GM12878 (cell line): ENCODE measurements at regions not wholly inside any gene's neighbourhood (a gene's known extent, or its start where the extent isn't known, plus 50 kb on each side); places are given as distances from the start of the nearest gene placed in this dataset.
A peak's percentile ranks its signal among the peaks of the same experiment; 100 is the strongest.

ENCODE experiments used
- CBFB ChIP-seq: IDR thresholded peaks from 2 replicates; pipeline ENCODE4 v1.6.1; 2016; ENCODE audit warnings: antibody characterized with exemption, low read depth
- CBX3 ChIP-seq: fragments of 200-600 bp; sonication (generic); IDR thresholded peaks from 2 replicates; pipeline ENCODE4 v1.6.1; 2016; ENCODE audit warnings: low read depth, borderline replicate concordance
- EED ChIP-seq: sonication (generic); IDR thresholded peaks from 2 replicates; pipeline ENCODE4 v1.6.1; 2016; ENCODE audit warnings: antibody characterized with exemption, low read depth
- FOXK2 ChIP-seq: fragments of 450-650 bp; IDR thresholded peaks from 2 replicates; pipeline ENCODE4 v1.6.1; 2017; ENCODE audit warnings: mild to moderate bottlenecking, moderate library complexity
- FOXM1 ChIP-seq: IDR thresholded peaks from 2 replicates; pipeline ENCODE4 v1.6.1; 2012; ENCODE audit warnings: low read depth, mild to moderate bottlenecking, inconsistent platforms, low read length, moderate library complexity
- GABPA ChIP-seq: IDR thresholded peaks from 2 replicates; pipeline ENCODE4 v1.6.1; 2014; ENCODE audit warnings: antibody characterized with exemption, low read depth, mild to moderate bottlenecking, inconsistent platforms
- MAX ChIP-seq: IDR thresholded peaks from 2 replicates; pipeline ENCODE4 v1.6.1; 2012; ENCODE audit warnings: low read depth, low read length, improper control_type of control experiment
- MEF2B ChIP-seq: fragments of 450-650 bp; IDR thresholded peaks from 2 replicates; pipeline ENCODE4 v1.6.1; 2018; ENCODE audit warnings: mild to moderate bottlenecking, moderate library complexity; ENCODE audit not compliant: partially characterized antibody, poor library complexity, severe bottlenecking
- PAX5 ChIP-seq: IDR thresholded peaks from 2 replicates; pipeline ENCODE4 v1.6.1; 2011; ENCODE audit warnings: low read depth, low read length, borderline replicate concordance
- POU2F2 ChIP-seq: IDR thresholded peaks from 3 replicates; pipeline ENCODE4 v1.6.1; 2011; ENCODE audit warnings: low read depth, mild to moderate bottlenecking, low read length, borderline replicate concordance
- RFX5 ChIP-seq: IDR thresholded peaks from 2 replicates; pipeline ENCODE4 v1.6.1; 2011; ENCODE audit warnings: low read depth, low read length, improper control_type of control experiment
- RUNX3 ChIP-seq: IDR thresholded peaks from 2 replicates; pipeline ENCODE4 v1.6.1; 2012; ENCODE audit warnings: low read length, inconsistent platforms
- SMAD5 ChIP-seq: IDR thresholded peaks from 2 replicates; pipeline ENCODE4 v1.6.1; 2016; ENCODE audit warnings: antibody characterized with exemption, low read depth
- TBL1XR1 ChIP-seq: IDR thresholded peaks from 2 replicates; pipeline ENCODE4 v1.6.1; 2012; ENCODE audit warnings: low read depth, low read length, improper control_type of control experiment
- ZNF207 ChIP-seq: fragments of 450-650 bp; IDR thresholded peaks from 2 replicates; pipeline ENCODE4 v1.6.1; 2014; ENCODE audit warnings: antibody characterized with exemption, mild to moderate bottlenecking, borderline replicate concordance
- ZNF217 ChIP-seq: fragments of 450-650 bp; IDR thresholded peaks from 2 replicates; pipeline ENCODE4 v1.6.1; 2017; ENCODE audit warnings: antibody characterized with exemption, mild to moderate bottlenecking
- ZNF24 ChIP-seq: fragments of 450-650 bp; IDR thresholded peaks from 2 replicates; pipeline ENCODE4 v1.6.1; 2017; ENCODE audit warnings: antibody characterized with exemption, mild to moderate bottlenecking
- TF ChIP-seq, protein P1 (sequence below): IDR thresholded peaks from 2 replicates; pipeline ENCODE4 v1.6.1; 2012; ENCODE audit warnings: improper control_type of control experiment, low read depth, low read length; ENCODE audit not compliant: insufficient replicate concordance
- TF ChIP-seq, protein P2 (sequence below): fragments of 450-650 bp; IDR thresholded peaks from 2 replicates; pipeline ENCODE4 v1.6.1; 2017; ENCODE audit warnings: borderline replicate concordance
- TF ChIP-seq, protein P3 (sequence below): fragments of 450-650 bp; IDR thresholded peaks from 2 replicates; pipeline ENCODE4 v1.6.1; 2014; ENCODE audit warnings: mild to moderate bottlenecking
- TF ChIP-seq, protein P4 (sequence below): IDR thresholded peaks from 2 replicates; pipeline ENCODE4 v1.6.1; 2011; ENCODE audit warnings: low read depth, low read length, improper control_type of control experiment, borderline replicate concordance

DNA sequence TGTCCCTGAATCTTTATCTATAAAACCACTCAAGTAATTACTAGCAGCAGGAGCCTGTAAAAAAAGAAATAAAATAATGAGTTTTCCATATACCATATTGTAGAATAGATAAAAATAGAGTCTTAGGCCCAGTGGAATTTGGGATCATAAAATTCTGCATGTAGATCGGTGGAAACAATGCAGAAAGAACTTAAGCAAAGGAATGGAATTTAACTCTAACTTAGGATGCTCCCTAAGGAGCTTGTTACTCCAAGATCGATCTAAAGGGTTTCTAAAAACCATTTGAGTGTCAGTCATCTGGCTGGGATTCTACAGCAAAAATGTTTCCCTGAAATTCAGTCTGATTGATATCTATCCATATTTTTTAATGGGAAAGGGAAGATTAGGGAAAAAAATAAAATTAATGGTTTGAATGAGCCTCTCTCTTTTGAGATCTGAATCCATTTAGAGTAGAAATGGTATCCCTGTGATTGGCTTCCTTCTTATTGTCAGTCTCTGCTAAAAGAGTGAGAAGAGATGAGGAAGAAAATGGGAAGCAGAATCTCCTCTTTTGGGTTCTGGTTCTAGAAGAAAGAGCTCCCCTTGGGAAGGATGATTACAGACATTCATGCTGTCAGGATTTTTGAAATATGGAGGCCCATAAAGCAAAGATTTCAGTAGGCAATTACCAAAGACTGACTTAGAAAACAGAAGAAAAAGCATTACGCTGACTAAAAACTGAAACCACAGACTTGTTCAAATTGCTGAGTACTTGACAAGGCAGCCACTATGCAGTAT lies 564.3 kb upstream of the MARCKS start (continued):
- TF ChIP-seq FOXM1 (no peak), ZNF24 (peak; percentile 55), EED (no peak), TBL1XR1 (no peak; the same call in 1 of the 2 replicates), GABPA (peak; percentile 33; the same call in 1 of the 2 replicates), RUNX3 (peak; percentile 93), CBFB (no peak; the same call in 1 of the 2 replicates), RFX5 (no peak), CBX3 (no peak), POU2F2 (no peak), FOXK2 (no peak), SMAD5 (no peak), MEF2B (no peak), ZNF207 (no peak), MAX (no peak), ZNF217 (peak; percentile 87; the same call in 1 of the 2 replicates), PAX5 (no peak)
- TF ChIP-seq, protein P1, sequence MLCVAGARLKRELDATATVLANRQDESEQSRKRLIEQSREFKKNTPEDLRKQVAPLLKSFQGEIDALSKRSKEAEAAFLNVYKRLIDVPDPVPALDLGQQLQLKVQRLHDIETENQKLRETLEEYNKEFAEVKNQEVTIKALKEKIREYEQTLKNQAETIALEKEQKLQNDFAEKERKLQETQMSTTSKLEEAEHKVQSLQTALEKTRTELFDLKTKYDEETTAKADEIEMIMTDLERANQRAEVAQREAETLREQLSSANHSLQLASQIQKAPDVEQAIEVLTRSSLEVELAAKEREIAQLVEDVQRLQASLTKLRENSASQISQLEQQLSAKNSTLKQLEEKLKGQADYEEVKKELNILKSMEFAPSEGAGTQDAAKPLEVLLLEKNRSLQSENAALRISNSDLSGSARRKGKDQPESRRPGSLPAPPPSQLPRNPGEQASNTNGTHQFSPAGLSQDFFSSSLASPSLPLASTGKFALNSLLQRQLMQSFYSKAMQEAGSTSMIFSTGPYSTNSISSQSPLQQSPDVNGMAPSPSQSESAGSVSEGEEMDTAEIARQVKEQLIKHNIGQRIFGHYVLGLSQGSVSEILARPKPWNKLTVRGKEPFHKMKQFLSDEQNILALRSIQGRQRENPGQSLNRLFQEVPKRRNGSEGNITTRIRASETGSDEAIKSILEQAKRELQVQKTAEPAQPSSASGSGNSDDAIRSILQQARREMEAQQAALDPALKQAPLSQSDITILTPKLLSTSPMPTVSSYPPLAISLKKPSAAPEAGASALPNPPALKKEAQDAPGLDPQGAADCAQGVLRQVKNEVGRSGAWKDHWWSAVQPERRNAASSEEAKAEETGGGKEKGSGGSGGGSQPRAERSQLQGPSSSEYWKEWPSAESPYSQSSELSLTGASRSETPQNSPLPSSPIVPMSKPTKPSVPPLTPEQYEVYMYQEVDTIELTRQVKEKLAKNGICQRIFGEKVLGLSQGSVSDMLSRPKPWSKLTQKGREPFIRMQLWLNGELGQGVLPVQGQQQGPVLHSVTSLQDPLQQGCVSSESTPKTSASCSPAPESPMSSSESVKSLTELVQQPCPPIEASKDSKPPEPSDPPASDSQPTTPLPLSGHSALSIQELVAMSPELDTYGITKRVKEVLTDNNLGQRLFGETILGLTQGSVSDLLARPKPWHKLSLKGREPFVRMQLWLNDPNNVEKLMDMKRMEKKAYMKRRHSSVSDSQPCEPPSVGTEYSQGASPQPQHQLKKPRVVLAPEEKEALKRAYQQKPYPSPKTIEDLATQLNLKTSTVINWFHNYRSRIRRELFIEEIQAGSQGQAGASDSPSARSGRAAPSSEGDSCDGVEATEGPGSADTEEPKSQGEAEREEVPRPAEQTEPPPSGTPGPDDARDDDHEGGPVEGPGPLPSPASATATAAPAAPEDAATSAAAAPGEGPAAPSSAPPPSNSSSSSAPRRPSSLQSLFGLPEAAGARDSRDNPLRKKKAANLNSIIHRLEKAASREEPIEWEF: peak; percentile 87
- TF ChIP-seq, protein P2, sequence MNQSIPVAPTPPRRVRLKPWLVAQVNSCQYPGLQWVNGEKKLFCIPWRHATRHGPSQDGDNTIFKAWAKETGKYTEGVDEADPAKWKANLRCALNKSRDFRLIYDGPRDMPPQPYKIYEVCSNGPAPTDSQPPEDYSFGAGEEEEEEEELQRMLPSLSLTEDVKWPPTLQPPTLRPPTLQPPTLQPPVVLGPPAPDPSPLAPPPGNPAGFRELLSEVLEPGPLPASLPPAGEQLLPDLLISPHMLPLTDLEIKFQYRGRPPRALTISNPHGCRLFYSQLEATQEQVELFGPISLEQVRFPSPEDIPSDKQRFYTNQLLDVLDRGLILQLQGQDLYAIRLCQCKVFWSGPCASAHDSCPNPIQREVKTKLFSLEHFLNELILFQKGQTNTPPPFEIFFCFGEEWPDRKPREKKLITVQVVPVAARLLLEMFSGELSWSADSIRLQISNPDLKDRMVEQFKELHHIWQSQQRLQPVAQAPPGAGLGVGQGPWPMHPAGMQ: no peak
- TF ChIP-seq, protein P3, sequence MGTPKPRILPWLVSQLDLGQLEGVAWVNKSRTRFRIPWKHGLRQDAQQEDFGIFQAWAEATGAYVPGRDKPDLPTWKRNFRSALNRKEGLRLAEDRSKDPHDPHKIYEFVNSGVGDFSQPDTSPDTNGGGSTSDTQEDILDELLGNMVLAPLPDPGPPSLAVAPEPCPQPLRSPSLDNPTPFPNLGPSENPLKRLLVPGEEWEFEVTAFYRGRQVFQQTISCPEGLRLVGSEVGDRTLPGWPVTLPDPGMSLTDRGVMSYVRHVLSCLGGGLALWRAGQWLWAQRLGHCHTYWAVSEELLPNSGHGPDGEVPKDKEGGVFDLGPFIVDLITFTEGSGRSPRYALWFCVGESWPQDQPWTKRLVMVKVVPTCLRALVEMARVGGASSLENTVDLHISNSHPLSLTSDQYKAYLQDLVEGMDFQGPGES: no peak
- TF ChIP-seq, protein P4, sequence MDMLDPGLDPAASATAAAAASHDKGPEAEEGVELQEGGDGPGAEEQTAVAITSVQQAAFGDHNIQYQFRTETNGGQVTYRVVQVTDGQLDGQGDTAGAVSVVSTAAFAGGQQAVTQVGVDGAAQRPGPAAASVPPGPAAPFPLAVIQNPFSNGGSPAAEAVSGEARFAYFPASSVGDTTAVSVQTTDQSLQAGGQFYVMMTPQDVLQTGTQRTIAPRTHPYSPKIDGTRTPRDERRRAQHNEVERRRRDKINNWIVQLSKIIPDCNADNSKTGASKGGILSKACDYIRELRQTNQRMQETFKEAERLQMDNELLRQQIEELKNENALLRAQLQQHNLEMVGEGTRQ: no peak
